SU-DHL-6 (cell line): ENCODE measurements at regions not wholly inside any gene's neighbourhood (a gene's known extent, or its start where the extent isn't known, plus 50 kb on each side); places are given as distances from the start of the nearest gene placed in this dataset.

ENCODE experiments used
- CTCF ChIP-seq: fragments of 200-600 bp; sonication (generic); IDR thresholded peaks from one replicate; pipeline ENCODE4 v1.5.1; 2017; ENCODE audit warnings: antibody characterized with exemption, mild to moderate bottlenecking, low read length, moderate library complexity; ENCODE audit not compliant: insufficient read depth, poor library complexity, severe bottlenecking
- EZH2phosphoT487 ChIP-seq: fragments of 200-600 bp; sonication (generic), shearing (Covaris generic); conservative IDR thresholded peaks from 2 replicates; pipeline ENCODE4 v1.6.1; 2018; ENCODE audit warnings: mild to moderate bottlenecking, antibody characterized with exemption, low read length, moderate library complexity, mixed read lengths

GRCh38 chr16:13634253-13634652, 285.7 kb upstream of the ERCC4 start:
- TF ChIP-seq CTCF (no peak), EZH2phosphoT487 (no peak)
